Keratinocyte (primary cell): ENCODE measurements at regions not wholly inside any gene's neighbourhood (a gene's known extent, or its start where the extent isn't known, plus 50 kb on each side); places are given as distances from the start of the nearest gene placed in this dataset.
A peak's percentile ranks its signal among the peaks of the same experiment; 100 is the strongest.

Experiments
- DNase-seq: peaks from one replicate; pipeline ENCODE4 v3.0.0-alpha.2; 2011; ENCODE audit warnings: low read depth, missing footprints, low spot score
- FAIRE-seq: peaks from 2 replicates; lab custom pipeline; 2011; peaks lifted over from hg19 to GRCh38; lab: Jason Lieb, UNC
- H2AFZ ChIP-seq: 2 replicates; pipeline ENCODE4 v1.6.0; 2012; ENCODE audit warnings: low read length, control low read depth, inconsistent platforms; ENCODE audit not compliant: control insufficient read depth
- H3K27ac ChIP-seq: 2 replicates; pipeline ENCODE4 v1.5.1; 2011; ENCODE audit warnings: low read length; ENCODE audit not compliant: control insufficient read depth, insufficient read depth
- H3K27me3 ChIP-seq: 3 replicates; pipeline ENCODE4 v1.6.0; 2011; ENCODE audit warnings: low read length; ENCODE audit not compliant: control insufficient read depth, insufficient read depth; ENCODE audit errors: extremely low read depth
- H3K36me3 ChIP-seq, 2 experiments: 2 replicates in 1 of 2; 3 replicates in 1 of 2; pipeline ENCODE4 v1.5.1; 2011; ENCODE audit warnings: low read length in 2 of 2, mild to moderate bottlenecking in 1 of 2; ENCODE audit not compliant: control insufficient read depth in 2 of 2, insufficient read depth in 2 of 2; ENCODE audit errors: extremely low read depth in 1 of 2
- H3K4me1 ChIP-seq: 3 replicates; pipeline ENCODE4 v1.5.1; 2011; ENCODE audit warnings: low read length; ENCODE audit not compliant: control insufficient read depth, insufficient read depth; ENCODE audit errors: extremely low read depth
- H3K4me2 ChIP-seq: 3 replicates; pipeline ENCODE4 v1.6.0; 2011; ENCODE audit warnings: low read depth, low read length; ENCODE audit not compliant: control insufficient read depth, insufficient read depth; ENCODE audit errors: extremely low read depth
- H3K4me3 ChIP-seq, 3 experiments: fragments of 200-600 bp in 1 of 3; sonication (generic) in 1 of 3; 2 replicates in 2 of 3; 3 replicates in 1 of 3; pipeline ENCODE4 v1.5.1; 2011 to 2016; ENCODE audit warnings: low read length in 3 of 3, mild to moderate bottlenecking in 3 of 3, control low read depth in 2 of 3, inconsistent platforms in 1 of 3, low read depth in 1 of 3, mixed read lengths in 1 of 3, mixed run types in 1 of 3, moderate library complexity in 1 of 3; ENCODE audit not compliant: control insufficient read depth in 2 of 3, insufficient read depth in 2 of 3; ENCODE audit errors: extremely low read depth in 1 of 3
- H3K79me2 ChIP-seq: 2 replicates; pipeline ENCODE4 v1.6.0; 2012; ENCODE audit warnings: low read length; ENCODE audit not compliant: control insufficient read depth, insufficient read depth
- H3K9ac ChIP-seq: 3 replicates; pipeline ENCODE4 v1.6.0; 2011; ENCODE audit warnings: low read length; ENCODE audit not compliant: control insufficient read depth, insufficient read depth; ENCODE audit errors: extremely low read depth
- H3K9me1 ChIP-seq: 3 replicates; pipeline ENCODE4 v1.6.0; 2011; ENCODE audit warnings: low read length; ENCODE audit not compliant: control insufficient read depth, insufficient read depth; ENCODE audit errors: extremely low read depth
- H3K9me3 ChIP-seq: 2 replicates; pipeline ENCODE4 v1.5.1; 2012; ENCODE audit warnings: low read depth, low read length; ENCODE audit not compliant: control insufficient read depth
- H4K20me1 ChIP-seq: 3 replicates; pipeline ENCODE4 v1.6.0; 2011; ENCODE audit warnings: low read length; ENCODE audit not compliant: control insufficient read depth, insufficient read depth; ENCODE audit errors: extremely low read depth
- EZH2 ChIP-seq: IDR thresholded peaks from one replicate; pipeline ENCODE4 v1.6.1; 2012; ENCODE audit warnings: inconsistent platforms, mild to moderate bottlenecking, low read length, moderate library complexity
- dilution Hi-C: fragments of 300-500 bp; cut with MboI; formaldehyde crosslinking; loops from one replicate; pipeline ENCODE4 v1.7.0; 2020; ENCODE audit warnings: low sequenced_read_pairs; ENCODE audit not compliant: extremely low pct_ligation_motif_present
- TF ChIP-seq, protein P1 (sequence below), 3 experiments: IDR thresholded peaks in 1 of 3; conservative IDR thresholded peaks in 1 of 3; optimal IDR thresholded peaks in 1 of 3; 2 replicates in 2 of 3; 3 replicates in 1 of 3; pipeline versions ENCODE3 to v1.5.1; 2011; ENCODE audit warnings: low read length in 3 of 3, mild to moderate bottlenecking in 3 of 3, moderate library complexity in 2 of 3, control low read depth in 1 of 3, inconsistent platforms in 1 of 3; ENCODE audit not compliant: insufficient read depth in 2 of 3; ENCODE audit errors: extremely low read depth in 1 of 3

DNA sequence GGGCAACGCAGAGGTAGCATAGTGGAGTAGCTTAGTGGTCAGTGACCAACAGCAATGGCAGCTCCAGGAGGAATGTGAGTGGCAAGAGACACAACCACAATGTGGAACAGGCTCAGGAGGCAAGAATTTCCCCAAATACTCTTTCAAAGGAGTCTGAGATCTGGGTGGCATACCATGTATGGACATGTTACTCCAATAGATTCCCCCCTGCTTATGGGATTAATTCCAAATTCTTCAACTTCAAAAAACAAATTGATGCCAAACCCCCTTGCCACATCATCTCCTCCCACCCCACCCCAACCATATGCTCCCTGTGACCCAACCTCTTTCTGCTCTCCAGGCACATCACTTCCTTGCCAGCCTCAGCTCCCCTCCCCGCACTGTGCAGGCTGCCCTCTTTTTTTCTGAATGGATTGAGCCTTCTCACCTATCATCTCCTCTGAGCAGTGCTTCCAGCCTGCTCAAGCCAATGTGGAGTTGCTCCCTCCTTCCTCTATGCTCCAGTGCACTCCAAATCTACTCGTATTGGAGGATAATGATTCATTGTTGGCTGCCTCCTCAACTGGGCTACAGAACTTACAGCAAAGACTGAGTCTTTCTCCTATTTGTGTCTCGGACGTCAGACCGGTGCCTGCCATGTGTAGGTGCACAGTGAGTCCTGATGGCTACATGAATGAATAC, 93.0 kb upstream of the CEP85L start:
- Histone ChIP-seq H3K79me2 (no peaks in the 10 kb centered on the region), H3K27ac (no peak overlapping the region), H3K4me1 (no peaks in the 10 kb centered on the region), H2AFZ (no peak overlapping the region), H3K4me2 (no peak overlapping the region), H3K27me3 (no peaks in the 10 kb centered on the region), H4K20me1 (no peaks in the 10 kb centered on the region), H3K4me3 (no peak overlapping the region), H3K36me3 (no peaks in the 10 kb centered on the region), H3K9me1 (no peaks in the 10 kb centered on the region), H3K9ac (no peak overlapping the region), H3K9me3 (no peaks in the 10 kb centered on the region)
- DNase-seq (peak; percentile 35), FAIRE-seq (no peak)
- dilution Hi-C loops: no loop called here
- TF ChIP-seq, protein P1, sequence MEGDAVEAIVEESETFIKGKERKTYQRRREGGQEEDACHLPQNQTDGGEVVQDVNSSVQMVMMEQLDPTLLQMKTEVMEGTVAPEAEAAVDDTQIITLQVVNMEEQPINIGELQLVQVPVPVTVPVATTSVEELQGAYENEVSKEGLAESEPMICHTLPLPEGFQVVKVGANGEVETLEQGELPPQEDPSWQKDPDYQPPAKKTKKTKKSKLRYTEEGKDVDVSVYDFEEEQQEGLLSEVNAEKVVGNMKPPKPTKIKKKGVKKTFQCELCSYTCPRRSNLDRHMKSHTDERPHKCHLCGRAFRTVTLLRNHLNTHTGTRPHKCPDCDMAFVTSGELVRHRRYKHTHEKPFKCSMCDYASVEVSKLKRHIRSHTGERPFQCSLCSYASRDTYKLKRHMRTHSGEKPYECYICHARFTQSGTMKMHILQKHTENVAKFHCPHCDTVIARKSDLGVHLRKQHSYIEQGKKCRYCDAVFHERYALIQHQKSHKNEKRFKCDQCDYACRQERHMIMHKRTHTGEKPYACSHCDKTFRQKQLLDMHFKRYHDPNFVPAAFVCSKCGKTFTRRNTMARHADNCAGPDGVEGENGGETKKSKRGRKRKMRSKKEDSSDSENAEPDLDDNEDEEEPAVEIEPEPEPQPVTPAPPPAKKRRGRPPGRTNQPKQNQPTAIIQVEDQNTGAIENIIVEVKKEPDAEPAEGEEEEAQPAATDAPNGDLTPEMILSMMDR (optimal IDR thresholded peaks at IDR 0.05 in 1 of 3, IDR thresholded peaks at IDR 0.05 in 1 of 3, conservative IDR thresholded peaks at IDR 0.05 in 1 of 3; ENCODE audit: extremely low read depth in 1 of 3, insufficient read depth in 2 of 3, low read length in 3 of 3): no peak
- TF ChIP-seq EZH2: no peak

- dilution Hi-C loops: no loop called here
- DNase-seq (no peak), FAIRE-seq (no peak)
- Histone ChIP-seq H3K4me1 (no peaks in the 10 kb centered on the region), H3K79me2 (no peaks in the 10 kb centered on the region), H3K27me3 (no peaks in the 10 kb centered on the region), H3K4me3 (no peak overlapping the region), H4K20me1 (no peaks in the 10 kb centered on the region), H3K9ac (no peak overlapping the region), H3K9me1 (no peaks in the 10 kb centered on the region), H3K4me2 (no peak overlapping the region), H2AFZ (no peak overlapping the region), H3K36me3 (no peaks in the 10 kb centered on the region), H3K9me3 (no peaks in the 10 kb centered on the region), H3K27ac (no peak overlapping the region)
- TF ChIP-seq EZH2: no peak
- TF ChIP-seq, protein P1 (optimal IDR thresholded peaks at IDR 0.05 in 1 of 3, IDR thresholded peaks at IDR 0.05 in 1 of 3, conservative IDR thresholded peaks at IDR 0.05 in 1 of 3; ENCODE audit: extremely low read depth in 1 of 3, insufficient read depth in 2 of 3, low read length in 3 of 3): no peak
These were observed 92.4 kb upstream of the CEP85L start for GRCh38 chr6:118743746-118744145.
